ENCODE measurements at regions not wholly inside any gene's neighbourhood (a gene's known extent, or its start where the extent isn't known, plus 50 kb on each side); places are given as distances from the start of the nearest gene placed in this dataset.

DNA sequence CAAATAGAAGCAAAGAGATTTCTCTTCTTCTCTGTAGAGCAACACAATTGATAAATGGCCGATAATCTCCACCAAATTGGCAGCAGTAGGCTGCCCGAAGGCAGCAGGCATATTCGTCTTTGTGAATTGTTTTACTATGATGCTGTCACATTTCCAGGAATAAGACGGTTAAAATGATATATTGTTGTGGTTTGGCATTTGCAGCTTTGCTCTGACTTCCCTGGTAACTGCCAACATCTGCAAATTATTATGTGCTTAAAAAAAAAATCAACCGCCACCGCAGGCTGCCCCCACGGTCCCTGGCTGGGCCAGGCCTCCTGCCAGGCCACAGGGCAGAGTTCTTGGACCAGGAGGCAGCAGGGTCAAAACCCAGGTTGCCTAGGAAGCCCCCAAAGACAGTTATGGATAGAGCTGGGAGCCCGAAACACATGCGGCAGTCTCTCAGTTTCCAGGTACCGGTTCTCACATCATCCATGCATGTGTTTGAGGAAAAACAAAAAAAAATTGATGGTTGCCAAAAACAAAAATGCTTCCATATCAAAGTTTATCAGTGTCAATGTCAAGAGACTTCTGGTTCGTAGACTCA is 179.3 kb downstream of the ETS2 start:
- no peak for DNase-seq (ENCODE audit: low spot score)

DNA sequence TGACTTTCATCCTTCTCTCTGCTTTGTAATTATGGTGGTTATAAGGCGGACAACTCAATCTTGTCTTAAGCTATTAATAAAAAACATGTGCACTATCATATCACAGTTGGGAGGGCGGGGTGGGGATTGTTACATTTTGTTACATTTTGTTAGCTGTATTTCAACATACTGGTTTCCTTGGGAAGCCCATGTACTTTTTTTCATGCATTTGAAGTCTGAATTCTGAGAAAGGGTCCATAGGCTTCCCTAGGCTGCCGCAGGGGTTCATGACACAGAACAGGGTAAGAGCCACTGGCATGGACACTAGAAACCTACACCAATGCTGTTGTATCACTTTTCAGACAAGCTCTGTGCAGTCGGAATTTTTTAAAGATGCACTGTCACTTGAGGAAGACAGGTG is 178.8 kb downstream of the ETS2 start:
- DNase-seq (ENCODE audit: low spot score), result no peak

DNA sequence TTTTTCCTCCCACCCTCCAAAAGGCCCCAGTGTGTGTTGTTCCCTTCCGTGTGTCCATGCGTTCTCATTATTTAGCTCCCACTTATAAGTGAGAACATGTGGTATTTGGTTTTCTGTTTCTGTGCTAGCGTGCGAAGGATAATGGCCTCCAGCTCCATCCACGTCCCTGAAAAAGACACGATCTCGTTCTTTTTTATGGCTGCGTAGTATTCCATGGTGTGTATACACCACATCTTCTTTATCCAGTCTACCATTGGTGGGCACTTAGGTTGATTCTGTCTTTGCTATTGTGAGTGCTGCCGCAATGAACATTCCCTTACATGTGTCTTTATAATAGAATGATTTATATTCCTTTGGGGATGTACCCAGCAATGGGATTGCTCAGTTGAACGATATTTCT is 177.8 kb downstream of the ETS2 start:
- DNase-seq (ENCODE audit: low spot score), result no peak

- no peak for DNase-seq (ENCODE audit: low spot score)
These were observed 177.1 kb downstream of the ETS2 start for GRCh38 chr21:38982804-38983203.

DNA sequence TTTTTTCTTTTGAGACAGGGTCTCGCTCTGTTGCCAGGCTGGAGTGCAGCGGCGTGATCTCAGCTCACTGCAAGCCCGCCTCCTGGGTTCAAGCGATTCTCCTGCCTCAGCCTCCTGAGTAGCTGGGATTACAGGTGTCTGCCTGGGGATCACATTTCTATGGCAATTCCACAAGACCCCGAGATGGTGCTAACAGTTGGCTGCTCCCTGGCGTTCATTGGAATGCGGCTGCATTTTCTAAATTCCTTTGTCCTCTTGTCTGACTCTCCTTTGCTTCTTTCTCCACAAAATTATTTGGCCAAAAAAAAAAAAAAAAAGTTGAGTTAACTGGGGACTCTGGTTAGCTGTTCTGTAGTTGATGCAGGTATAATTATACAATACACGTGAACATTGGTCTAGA is 176.4 kb downstream of the ETS2 start:
- no peak for DNase-seq (ENCODE audit: low spot score)

DNA sequence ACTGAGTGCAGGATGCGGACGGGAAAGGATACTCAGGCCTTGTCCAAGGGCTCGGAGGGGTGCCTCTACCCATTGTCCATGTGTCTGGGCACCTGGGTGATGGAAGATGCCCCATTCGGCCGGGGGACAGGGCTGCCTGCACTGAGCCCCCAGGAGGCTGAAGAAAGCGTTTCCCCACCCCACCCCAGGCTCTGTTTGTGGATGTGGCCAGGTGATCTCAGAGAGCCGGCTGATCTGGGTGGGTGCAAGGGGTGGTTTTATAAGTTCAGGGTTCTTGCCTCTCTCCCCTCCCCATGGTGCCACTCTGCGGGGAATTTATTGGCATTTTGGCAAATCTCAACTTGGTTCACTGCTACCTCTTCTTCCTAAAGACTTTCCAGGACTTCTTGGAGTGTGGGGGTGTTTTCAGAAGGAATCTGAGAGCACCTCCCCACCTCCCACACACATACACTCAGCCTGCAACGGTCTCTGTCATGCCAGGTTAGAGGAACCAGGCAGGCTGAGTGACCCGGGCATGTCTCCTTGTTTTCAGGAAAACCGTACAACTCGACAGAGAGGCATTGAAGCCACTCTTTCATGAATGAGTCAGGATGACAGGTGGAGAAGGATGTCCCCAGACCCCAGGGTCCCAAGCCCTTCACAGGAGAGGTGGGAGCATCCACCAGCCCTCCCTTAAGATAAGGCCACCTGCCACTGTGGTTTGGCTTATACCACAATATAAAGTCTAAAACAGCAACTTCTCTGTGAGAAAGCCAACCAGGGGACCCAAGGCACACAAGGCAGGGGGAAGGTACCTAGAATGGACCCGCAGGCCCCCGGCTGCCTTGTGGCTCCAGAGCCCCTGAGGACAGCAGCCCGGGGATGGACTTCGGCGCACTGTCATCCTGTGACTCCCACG is 174.9 kb downstream of the ETS2 start:
- DNase-seq (ENCODE audit: low spot score), result no peak

- DNase-seq (ENCODE audit: low spot score), result no peak
These were observed 173.8 kb downstream of the ETS2 start for GRCh38 chr21:38979271-38980121.

GRCh38 chr21:38976900-38977299 is 171.2 kb downstream of the ETS2 start:
- no peak for DNase-seq (ENCODE audit: low spot score)

DNA sequence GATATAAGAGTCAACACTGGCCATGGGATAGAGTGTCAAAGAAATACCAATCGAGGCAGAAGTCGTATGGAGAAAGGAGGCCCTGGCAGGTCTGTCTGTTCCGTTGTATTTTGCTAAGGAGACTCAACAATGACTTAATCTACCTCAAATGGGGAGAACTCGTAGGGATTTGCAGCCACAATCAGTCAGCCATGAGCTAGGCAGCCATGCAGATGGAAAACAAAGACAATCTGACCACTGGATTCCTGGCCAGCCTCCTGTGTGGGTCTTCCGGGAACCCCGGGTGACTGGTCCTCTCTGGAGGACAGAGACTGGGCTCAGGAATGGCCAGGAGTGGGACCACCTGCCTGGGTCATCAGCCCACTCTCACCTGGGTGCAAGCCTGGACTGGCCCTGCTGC is 167.8 kb downstream of the ETS2 start:
- DNase-seq (ENCODE audit: low spot score), result no peak

GRCh38 chr21:38972078-38972477 is 166.3 kb downstream of the ETS2 start:
- DNase-seq (ENCODE audit: low spot score), result no peak

GRCh38 chr21:38970765-38971164 is 165.0 kb downstream of the ETS2 start:
- DNase-seq (ENCODE audit: low spot score), result no peak

GRCh38 chr21:38968887-38969543 is 163.3 kb downstream of the ETS2 start:
- DNase-seq (ENCODE audit: low spot score), result no peak

GRCh38 chr21:38965910-38966504 is 160.3 kb downstream of the ETS2 start:
- DNase-seq (ENCODE audit: low spot score), result no peak

DNA sequence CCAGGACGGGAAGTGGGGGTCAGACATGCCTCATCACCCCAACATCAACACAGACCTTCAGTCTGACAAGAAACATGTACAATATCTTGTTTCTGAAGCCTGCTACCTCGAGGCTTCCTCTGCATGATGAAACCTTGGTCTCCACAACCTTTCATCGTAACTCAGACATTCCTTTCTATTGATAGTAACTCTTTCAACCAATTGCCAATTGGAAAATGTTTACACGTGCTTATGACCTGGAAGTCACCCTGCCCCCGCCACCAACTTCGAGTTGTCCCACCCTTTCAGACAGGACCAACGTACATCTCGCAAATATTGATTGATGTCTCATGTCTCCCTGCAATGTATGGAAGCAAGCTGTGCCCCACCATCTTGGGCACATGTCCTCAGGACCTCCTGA is 159.5 kb downstream of the ETS2 start:
- DNase-seq (ENCODE audit: low spot score), result no peak

DNA sequence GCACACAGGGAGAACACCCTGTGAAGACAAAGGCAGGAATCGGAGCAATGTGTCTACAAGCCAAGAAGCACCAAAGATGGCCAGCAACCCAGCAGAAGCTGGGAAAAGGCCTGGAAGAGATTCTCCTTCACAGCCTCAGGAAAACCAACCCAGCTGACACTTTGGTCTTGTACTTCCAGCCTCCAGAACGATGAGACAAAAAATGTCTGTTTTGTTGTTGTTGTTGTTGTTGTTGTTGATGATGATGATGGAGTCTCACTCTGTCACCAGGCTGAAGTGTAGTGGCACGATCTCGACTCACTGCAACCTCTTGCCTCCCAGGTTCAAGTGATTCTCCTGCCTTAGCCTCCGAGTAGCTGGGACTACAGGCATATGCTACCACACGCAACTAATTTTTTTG is 157.3 kb downstream of the ETS2 start:
- DNase-seq (ENCODE audit: low spot score), result no peak

DNA sequence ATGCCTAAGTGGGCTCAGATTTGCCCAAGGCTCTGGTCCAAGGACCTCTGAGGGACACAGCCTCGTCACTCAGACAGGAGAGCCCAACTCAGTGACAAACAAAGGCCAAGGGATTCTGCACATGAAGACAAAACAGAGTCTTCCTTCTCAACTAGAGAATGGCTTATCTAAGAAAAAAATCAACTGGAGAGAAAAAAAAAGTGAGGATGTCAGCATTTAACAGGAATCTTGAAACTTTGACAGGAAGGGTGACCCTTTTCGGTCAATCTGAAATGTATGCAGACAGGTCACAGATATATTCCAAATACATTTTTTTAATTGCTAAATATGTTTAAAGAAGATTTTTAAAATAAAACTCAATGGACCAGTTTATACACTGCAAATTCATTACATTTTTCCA is 154.5 kb downstream of the ETS2 start:
- no peak for DNase-seq (ENCODE audit: low spot score)

DNA sequence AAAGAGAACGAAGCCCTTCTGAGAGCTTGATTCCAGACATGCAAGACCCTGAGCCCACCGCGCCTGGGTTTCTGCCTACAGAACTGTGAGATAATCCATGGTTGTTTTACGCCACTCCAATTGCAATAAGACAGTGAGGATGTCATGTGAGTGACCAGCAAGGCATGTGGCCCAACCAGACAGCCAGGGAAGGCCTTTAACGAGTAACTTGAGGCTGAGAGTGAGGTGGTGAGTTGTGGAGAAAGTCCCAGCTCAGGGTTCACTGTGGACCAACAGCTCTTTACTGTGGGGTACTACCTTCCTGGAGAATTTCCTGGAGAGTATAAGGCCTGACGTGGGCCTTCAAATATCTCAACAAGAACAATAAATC is 153.9 kb downstream of the ETS2 start:
- no peak for DNase-seq (ENCODE audit: low spot score)

GRCh38 chr21:38958940-38959691 is 153.4 kb downstream of the ETS2 start:
- DNase-seq (ENCODE audit: low spot score), result peak; percentile 2

DNA sequence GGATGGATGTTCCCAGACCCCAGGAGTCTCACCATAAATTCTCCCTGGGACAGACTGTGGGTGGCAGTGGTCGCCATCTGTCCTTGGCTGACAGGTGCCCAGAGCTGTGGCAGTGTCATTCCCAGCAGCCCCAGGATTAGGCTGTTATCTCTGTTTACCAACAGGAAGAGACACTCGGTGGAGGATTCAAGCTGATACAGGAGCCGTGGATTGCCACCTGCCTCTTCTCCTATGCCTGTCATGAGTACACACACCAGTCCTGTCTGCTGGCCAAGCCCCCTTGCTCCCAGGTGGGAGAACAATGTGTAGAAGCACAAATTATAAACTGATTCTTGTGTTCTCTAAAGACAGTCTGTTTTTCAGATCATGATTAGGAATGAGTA is 152.6 kb downstream of the ETS2 start:
- DNase-seq (ENCODE audit: low spot score), result no peak

GRCh38 chr21:38957575-38958322 is 152.0 kb downstream of the ETS2 start:
- no peak for DNase-seq (ENCODE audit: low spot score)
